HCT116 (cell line): ENCODE measurements at regions not wholly inside any gene's neighbourhood (a gene's known extent, or its start where the extent isn't known, plus 50 kb on each side); places are given as distances from the start of the nearest gene placed in this dataset.
"Not testable (repeated sequence)": the region's sequence is repeated elsewhere in the genome, so short reads cannot be mapped to it uniquely, and the experiment has no call there.

Source experiments
- ATAC-seq: fragments of 200-7000 bp; cut with Tn5 transposase; 2 replicates; pipeline ENCODE4 v1.9.1; 2020; ENCODE audit warnings: mild to moderate bottlenecking, moderate library complexity
- BruUV-seq: library from RNA; stranded (reverse); fragments of 400-500 nt; replicated peaks from 2 replicates; lab custom pipeline; 2021; lab: Mats Ljungman, UMichigan
- CTCF ChIA-PET: fragments of 300-600 bp; sonication (Branson Sonifier 250); formaldehyde crosslinking; loops from one replicate; lab custom pipeline; 2021; ENCODE audit warnings: antibody characterized with exemption; lab: Charles Lee
- POLR2A ChIA-PET: fragments of 300-600, 350-600 bp; sonication (Branson Sonifier 250); formaldehyde crosslinking; loops from one replicate; lab custom pipeline; 2021; ENCODE audit warnings: antibody characterized with exemption; lab: Charles Lee
- RAD21 ChIA-PET, 2 experiments: fragments of 300-600 bp; sonication (Branson Sonifier 250); formaldehyde crosslinking; loops; one replicate each; lab custom pipeline; 2023; ENCODE audit warnings: low total read pairs in 2 of 2; ENCODE audit not compliant: uncharacterized antibody in 2 of 2, unreplicated experiment in 2 of 2, low non-redundant PET in 1 of 2; lab: Charles Lee
- DNase-seq: peaks from one replicate; pipeline ENCODE4 v3.0.0-alpha.2; 2010; ENCODE audit warnings: low read depth, low spot score
- H2AFZ ChIP-seq: fragments of 200-600 bp; shearing (Covaris generic), sonication (generic); 2 replicates; pipeline ENCODE4 v1.6.1; 2017; ENCODE audit warnings: low read depth, mixed run types, mixed read lengths, antibody characterized with exemption, low read length; ENCODE audit not compliant: poor library complexity, severe bottlenecking
- H3K27ac ChIP-seq: 2 replicates; pipeline ENCODE4 v1.5.1; 2012; ENCODE audit warnings: low read depth, low read length
- H3K27me3 ChIP-seq: fragments of 200-600 bp; sonication (generic); 2 replicates; pipeline ENCODE4 v1.6.1; 2016; ENCODE audit warnings: mixed run types, low read length, mixed read lengths; ENCODE audit not compliant: insufficient read depth
- H3K36me3 ChIP-seq, 2 experiments: fragments of 200-500 bp in 1 of 2; fragments of 200-600 bp in 1 of 2; sonication (Bioruptor generic) in 1 of 2; sonication (generic) in 1 of 2; 2 replicates each; pipeline versions ENCODE4 v1.5.1 to v1.6.1; 2014 to 2016; ENCODE audit warnings: low read length in 2 of 2, inconsistent platforms in 1 of 2, mixed read lengths in 1 of 2, mixed run types in 1 of 2; ENCODE audit not compliant: insufficient read depth in 2 of 2, control insufficient read depth in 1 of 2
- H3K4me1 ChIP-seq, 2 experiments: fragments of 200-600 bp in 1 of 2; sonication (generic) in 1 of 2; 2 replicates each; pipeline versions ENCODE4 v1.5.1 to v1.6.1; 2012 to 2017; ENCODE audit warnings: low read length in 2 of 2, inconsistent platforms in 1 of 2, mild to moderate bottlenecking in 1 of 2, mixed read lengths in 1 of 2, mixed run types in 1 of 2, moderate library complexity in 1 of 2; ENCODE audit not compliant: insufficient read depth in 2 of 2, control insufficient read depth in 1 of 2
- H3K4me2 ChIP-seq: fragments of 200-600 bp; sonication (generic); 2 replicates; pipeline ENCODE4 v1.6.1; 2017; ENCODE audit warnings: mixed run types, low read length, mixed read lengths
- H3K4me3 ChIP-seq, 2 experiments: fragments of 200-600 bp in 1 of 2; sonication (generic) in 1 of 2; replicated peaks in 1 of 2; 2 replicates each; pipeline ENCODE4 v1.5.1; 2011 to 2016; ENCODE audit warnings: low read length in 2 of 2, control low read depth in 1 of 2, low read depth in 1 of 2, mild to moderate bottlenecking in 1 of 2, mixed read lengths in 1 of 2, mixed run types in 1 of 2
- H3K79me2 ChIP-seq: fragments of 200-600 bp; sonication (generic); 2 replicates; pipeline ENCODE4 v1.6.1; 2017; ENCODE audit warnings: mild to moderate bottlenecking, mixed run types, low read length, moderate library complexity, mixed read lengths; ENCODE audit not compliant: insufficient read depth
- H3K9ac ChIP-seq: fragments of 200-600 bp; sonication (generic); 2 replicates; pipeline ENCODE4 v1.6.1; 2016; ENCODE audit warnings: low read length, mixed read lengths
- H3K9me2 ChIP-seq: fragments of 200-600 bp; sonication (generic), shearing (Covaris generic); 2 replicates; pipeline ENCODE4 v1.6.1; 2017; ENCODE audit warnings: mixed run types, mild to moderate bottlenecking, moderate library complexity; ENCODE audit not compliant: insufficient read depth
- H3K9me3 ChIP-seq, 2 experiments: fragments of 200-500 bp in 1 of 2; fragments of 200-600 bp in 1 of 2; sonication (Bioruptor generic) in 1 of 2; sonication (generic) in 1 of 2; 2 replicates each; pipeline ENCODE4 v1.6.1; 2014 to 2017; ENCODE audit warnings: low read length in 2 of 2, mixed read lengths in 2 of 2, inconsistent platforms in 1 of 2, low read depth in 1 of 2, mild to moderate bottlenecking in 1 of 2, mixed run types in 1 of 2, moderate library complexity in 1 of 2; ENCODE audit not compliant: control insufficient read depth in 1 of 2, insufficient read depth in 1 of 2
- H4K20me1 ChIP-seq: fragments of 200-600 bp; sonication (generic), shearing (Covaris generic); 2 replicates; pipeline ENCODE4 v1.6.1; 2017; ENCODE audit warnings: mixed run types, mild to moderate bottlenecking, moderate library complexity; ENCODE audit not compliant: insufficient read depth
- ATF3 ChIP-seq: IDR thresholded peaks from 2 replicates; pipeline ENCODE4 v1.6.1; 2012
- CBX3 ChIP-seq: IDR thresholded peaks from 2 replicates; pipeline ENCODE4 v1.6.1; 2012; ENCODE audit warnings: low read depth
- EZH2phosphoT487 ChIP-seq: fragments of 200-600 bp; IDR thresholded peaks from 2 replicates; pipeline ENCODE4 v1.6.1; 2018; ENCODE audit warnings: antibody characterized with exemption, borderline replicate concordance
- FOSL1 ChIP-seq: IDR thresholded peaks from 2 replicates; pipeline ENCODE4 v1.6.1; 2012; ENCODE audit warnings: low read depth
- MAX ChIP-seq: IDR thresholded peaks from 2 replicates; pipeline ENCODE4 v1.6.1; 2012
- RAD21 ChIP-seq: IDR thresholded peaks from 2 replicates; pipeline ENCODE4 v1.6.1; 2012; ENCODE audit warnings: low read depth, mild to moderate bottlenecking
- TCF7L2 ChIP-seq: IDR thresholded peaks from 2 replicates; pipeline ENCODE4 v1.7.0; 2011; ENCODE audit warnings: borderline replicate concordance, inconsistent platforms; ENCODE audit not compliant: insufficient read depth, insufficient read length; ENCODE audit errors: extremely low read depth
- ZFX ChIP-seq: fragments of 450-650 bp; IDR thresholded peaks from 2 replicates; pipeline ENCODE4 v1.6.1; 2017
- intact Hi-C: fragments of 100-400 bp; cut with micrococcal nuclease; formaldehyde crosslinking; loops from 2 replicates; pipeline ENCODE4 v1.10.0; 2022

GRCh38 chr6:120358535-120358934, 975.7 kb downstream of the TBC1D32 start:
- POLR2A ChIA-PET: not testable (repeated sequence)

GRCh38 chr6:120357447-120357846, 976.8 kb downstream of the TBC1D32 start:
- no peak for DNase-seq
- Histone ChIP-seq H3K27ac (no peak overlapping the region), H3K9ac (no peak overlapping the region), H3K4me3 (no peak overlapping the region), H3K4me1 (no peaks in the 10 kb centered on the region), H3K36me3 (no peaks in the 10 kb centered on the region), H4K20me1 (no peaks in the 10 kb centered on the region), H2AFZ (no peak overlapping the region), H3K79me2 (no peaks in the 10 kb centered on the region), H3K9me2 (no peaks in the 10 kb centered on the region), H3K27me3 (no peaks in the 10 kb centered on the region), H3K4me2 (no peak overlapping the region), H3K9me3 (no peaks in the 10 kb centered on the region)
- TF ChIP-seq CBX3 (no peak), RAD21 (no peak), MAX (no peak), FOSL1 (no peak), EZH2phosphoT487 (no peak), ATF3 (no peak), TCF7L2 (no peak), ZFX (no peak)
- ChIA-PET RAD21 (interaction anchor here in 1 of 2 experiments (0.7 kb wide), 1 partner anchor 406 kb away, joined by 3 read pairs; no protein-coding TSS in a partner anchor), CTCF (no interaction called here), POLR2A (no interaction called here)
- ATAC-seq: no peak
- no TSS peak for BruUV-seq
- intact Hi-C loops: no loop called here

More at GRCh38 chr6:120358535-120358934, 975.7 kb downstream of the TBC1D32 start:
- H3K4me2 ChIP-seq, CTCF ChIA-PET, H3K79me2 ChIP-seq, H2AFZ ChIP-seq, H3K4me1 ChIP-seq, H3K4me3 ChIP-seq, BruUV-seq, H3K27ac ChIP-seq, intact Hi-C loops, H3K9me3 ChIP-seq, ATAC-seq, DNase-seq, H3K9me2 ChIP-seq, H4K20me1 ChIP-seq, H3K27me3 ChIP-seq, H3K9ac ChIP-seq, H3K36me3 ChIP-seq, RAD21 ChIA-PET: not testable (repeated sequence)
- peak; percentile 55; the same call in 1 of the 2 replicates for TF ChIP-seq CBX3
